IPS-18c (cell line): ENCODE measurements at regions not wholly inside any gene's neighbourhood (a gene's known extent, or its start where the extent isn't known, plus 50 kb on each side); places are given as distances from the start of the nearest gene placed in this dataset.
"Not testable (repeated sequence)": the region's sequence is repeated elsewhere in the genome, so short reads cannot be mapped to it uniquely, and the experiment has no call there.

ENCODE experiments used
- H3K4me3 ChIP-seq: 2 replicates; pipeline ENCODE4 v1.7.0; 2013; ENCODE audit warnings: low read depth, mild to moderate bottlenecking, low read length, moderate library complexity; ENCODE audit not compliant: insufficient read depth
- H3K9me3 ChIP-seq: one replicate; pipeline ENCODE4 v1.6.1; 2013; ENCODE audit warnings: mild to moderate bottlenecking, low read length, moderate library complexity; ENCODE audit not compliant: control insufficient read depth, insufficient read depth

- not testable (repeated sequence) for H3K9me3 ChIP-seq, H3K4me3 ChIP-seq
Observed at GRCh38 chr7:65656494-65657188, 216.2 kb upstream of the VKORC1L1 start.

GRCh38 chr7:65683362-65683761 lies 189.5 kb upstream of the VKORC1L1 start:
- H3K9me3 ChIP-seq, H3K4me3 ChIP-seq: not testable (repeated sequence)

- not testable (repeated sequence) for H3K9me3 ChIP-seq, H3K4me3 ChIP-seq
Observed at GRCh38 chr7:65699026-65699714, 173.7 kb upstream of the VKORC1L1 start.

GRCh38 chr7:65699715-65700356 lies 173.0 kb upstream of the VKORC1L1 start:
- H3K9me3 ChIP-seq, H3K4me3 ChIP-seq: not testable (repeated sequence)

GRCh38 chr7:65719123-65719798 lies 153.6 kb upstream of the VKORC1L1 start:
- not testable (repeated sequence) for H3K4me3 ChIP-seq, H3K9me3 ChIP-seq

DNA sequence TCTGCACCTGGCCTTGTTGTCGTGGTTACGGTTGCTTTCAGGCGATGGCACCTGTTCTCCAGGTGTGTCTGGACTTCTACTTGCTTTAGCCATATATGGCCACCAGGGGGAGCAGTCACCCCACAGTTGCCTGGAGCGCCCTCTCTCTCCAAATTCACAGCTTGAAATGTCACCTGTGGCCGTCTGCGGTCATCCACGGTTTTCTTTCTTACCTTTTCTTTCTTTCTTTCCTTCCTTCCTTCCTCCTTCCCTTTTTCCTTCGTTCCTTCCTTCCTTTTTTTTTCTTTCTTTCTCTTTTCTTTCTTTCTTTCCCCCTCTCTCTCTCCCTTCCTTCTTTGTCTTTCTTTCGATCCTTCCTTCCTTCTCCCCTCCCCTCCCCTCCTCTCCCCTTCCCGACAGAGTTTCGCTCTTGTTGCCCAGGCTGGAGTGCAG lies 150.5 kb upstream of the VKORC1L1 start:
- Histone ChIP-seq H3K9me3 (no peaks in the 10 kb centered on the region), H3K4me3 (no peak overlapping the region)

GRCh38 chr7:65727182-65727581 lies 145.7 kb upstream of the VKORC1L1 start:
- H3K9me3 ChIP-seq, H3K4me3 ChIP-seq: not testable (repeated sequence)

DNA sequence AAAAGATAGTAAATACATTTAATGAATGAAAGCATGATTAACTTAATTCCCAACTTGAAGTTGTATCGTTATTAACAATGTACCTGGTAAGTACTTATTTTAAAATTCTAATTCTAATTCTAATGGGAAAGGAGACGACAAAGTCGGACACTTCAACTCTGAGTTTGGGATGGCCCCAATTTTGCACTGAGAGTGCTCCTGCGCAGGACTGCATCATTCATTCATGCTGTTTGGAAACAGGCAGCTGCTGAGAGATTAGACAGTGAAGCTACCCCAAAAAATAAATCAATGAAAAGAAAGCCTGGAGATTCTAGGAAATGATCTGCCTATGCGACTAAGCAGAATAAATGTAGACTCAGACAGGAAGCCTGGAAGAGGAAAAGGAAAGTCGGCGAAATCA lies 141.7 kb upstream of the VKORC1L1 start:
- H3K4me3 ChIP-seq, result peak overlapping the region; percentile 63; the same call in 1 of the 2 replicates
- no peaks in the 10 kb centered on the region for H3K9me3 ChIP-seq

GRCh38 chr7:65731562-65732035 lies 141.3 kb upstream of the VKORC1L1 start:
- Histone ChIP-seq H3K9me3 (no peaks in the 10 kb centered on the region), H3K4me3 (peak overlapping the region; percentile 63)

- no peak overlapping the region for H3K4me3 ChIP-seq
- H3K9me3 ChIP-seq, result no peaks in the 10 kb centered on the region
Observed at GRCh38 chr7:65744406-65744805, 128.5 kb upstream of the VKORC1L1 start.

DNA sequence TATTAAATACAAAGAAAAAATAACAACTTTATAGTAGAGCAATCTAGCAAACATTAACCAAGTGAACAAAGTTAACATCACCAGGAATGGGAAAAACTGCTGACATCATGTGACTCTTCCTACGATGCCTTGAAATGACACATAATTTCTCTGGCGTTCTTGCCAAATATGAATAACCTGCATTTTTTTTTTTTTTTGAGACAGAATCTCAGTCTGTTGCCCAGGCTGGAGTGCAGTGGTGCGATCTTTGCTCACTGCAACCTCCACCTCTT lies 126.5 kb upstream of the VKORC1L1 start:
- H3K4me3 ChIP-seq, result no peak overlapping the region
- H3K9me3 ChIP-seq, result no peaks in the 10 kb centered on the region

DNA sequence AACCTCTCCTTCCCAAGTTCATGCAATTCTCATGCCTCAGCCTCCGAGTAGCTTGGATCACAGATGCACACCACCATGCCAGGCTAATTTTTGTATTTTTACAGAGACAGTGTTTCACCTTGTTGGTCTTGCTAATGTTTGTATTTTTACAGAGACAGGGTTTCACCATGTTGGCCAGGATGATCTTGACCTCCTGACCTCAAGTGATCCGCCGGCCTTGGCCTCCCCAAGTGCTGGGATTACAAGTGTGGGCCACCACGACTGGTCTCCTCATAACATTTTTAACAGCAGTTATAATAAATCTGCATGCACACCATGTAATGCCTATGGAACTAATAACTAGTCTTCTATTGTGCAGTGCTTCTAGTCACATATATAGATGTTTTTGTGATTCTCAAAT lies 123.8 kb upstream of the VKORC1L1 start:
- no peaks in the 10 kb centered on the region for H3K9me3 ChIP-seq

DNA sequence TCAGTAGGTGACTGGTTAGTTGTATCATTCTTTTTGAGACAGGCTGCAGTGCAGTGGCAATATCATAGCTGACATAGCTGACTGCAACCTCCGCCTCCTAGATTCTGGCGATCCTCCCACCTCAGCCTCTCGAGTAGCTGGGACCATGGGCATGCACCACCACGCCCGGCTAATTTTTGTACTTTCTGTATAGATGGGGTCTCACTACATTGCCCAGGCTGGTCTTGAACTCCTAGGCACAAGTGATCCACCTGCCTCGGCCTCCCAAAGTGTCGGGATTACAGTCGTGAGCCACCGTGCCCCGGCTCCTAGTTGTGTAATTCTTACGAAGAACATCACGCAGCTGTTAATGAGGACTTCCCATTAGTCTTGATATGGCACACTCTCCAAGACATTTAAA lies 123.4 kb upstream of the VKORC1L1 start:
- no peak overlapping the region for H3K4me3 ChIP-seq
- no peaks in the 10 kb centered on the region for H3K9me3 ChIP-seq

More for the DNA sequence above, 123.8 kb upstream of the VKORC1L1 start:
- H3K4me3 ChIP-seq, result no peak overlapping the region

DNA sequence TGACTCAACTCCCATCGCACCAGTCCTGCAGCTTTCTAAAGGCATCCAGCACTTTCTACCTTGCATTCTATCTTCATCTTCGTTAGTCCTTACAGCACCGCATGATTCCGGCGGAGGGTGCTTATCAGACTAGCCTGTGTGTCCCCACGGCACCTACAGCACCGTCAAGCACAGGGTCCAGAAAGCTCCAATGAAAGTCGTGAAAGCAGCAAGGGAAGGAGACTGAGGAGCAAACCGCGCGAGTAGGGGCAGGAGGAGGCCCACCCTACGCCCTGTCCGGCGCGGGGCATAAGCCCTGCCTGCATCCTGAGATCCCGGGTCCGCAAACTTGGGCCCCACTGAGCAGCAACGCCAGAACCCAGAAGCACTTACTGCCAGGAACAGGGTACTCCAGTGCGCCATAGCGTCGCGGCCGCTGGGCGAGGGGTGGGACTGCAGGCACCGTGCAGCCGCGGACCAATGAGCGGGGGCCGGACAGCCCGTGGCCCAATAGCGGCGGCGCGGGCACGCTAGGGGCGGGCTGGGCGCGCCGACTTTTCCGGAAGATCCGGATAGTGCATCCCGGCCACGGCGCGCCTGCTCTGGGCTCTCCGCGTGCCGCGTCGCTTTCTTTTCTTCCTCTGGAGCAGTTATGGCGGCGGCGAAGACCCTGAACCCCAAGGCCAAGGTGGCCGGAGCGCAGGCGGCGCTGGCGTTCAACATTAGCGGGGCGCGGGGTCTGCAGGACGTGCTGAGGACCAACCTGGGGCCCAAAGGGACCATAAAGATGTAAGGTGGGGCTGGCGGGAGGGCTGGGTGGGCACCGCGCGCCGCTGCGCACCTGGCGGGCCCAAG lies 122.1 kb upstream of the VKORC1L1 start:
- H3K9me3 ChIP-seq, result no peaks in the 10 kb centered on the region
- peak overlapping the region; percentile 87 for H3K4me3 ChIP-seq

GRCh38 chr7:65754070-65754469 lies 118.8 kb upstream of the VKORC1L1 start:
- not testable (repeated sequence) for H3K4me3 ChIP-seq, H3K9me3 ChIP-seq

- H3K4me3 ChIP-seq, H3K9me3 ChIP-seq: not testable (repeated sequence)
Observed at GRCh38 chr7:65758991-65759390, 113.9 kb upstream of the VKORC1L1 start.

GRCh38 chr7:65762712-65763111 lies 110.2 kb upstream of the VKORC1L1 start:
- not testable (repeated sequence) for H3K4me3 ChIP-seq, H3K9me3 ChIP-seq
